SK-N-SH treated with all-trans-retinoic acid at 6 μM for 48 hours (cell line): ENCODE measurements at regions not wholly inside any gene's neighbourhood (a gene's known extent, or its start where the extent isn't known, plus 50 kb on each side); places are given as distances from the start of the nearest gene placed in this dataset.

Experiments used
- ATAC-seq: fragments of 200-7000 bp; cut with Tn5 transposase; 3 replicates; pipeline ENCODE4 v1.9.1; 2020; ENCODE audit warnings: mild to moderate bottlenecking, moderate library complexity
- ARNTL ChIP-seq: fragments of 450-650 bp; formaldehyde crosslinking; IDR thresholded peaks from 2 replicates; pipeline ENCODE4 v1.5.0; 2020; ENCODE audit warnings: low read depth, mild to moderate bottlenecking, moderate library complexity, borderline replicate concordance
- CSDC2 ChIP-seq: fragments of 250-450 bp; sonication (Bioruptor Pico); IDR thresholded peaks from 2 replicates; pipeline ENCODE4 v1.5.0; 2020; ENCODE audit warnings: mild to moderate bottlenecking, moderate library complexity
- CSRNP3 ChIP-seq: fragments of 250-450 bp; sonication (Bioruptor Pico); IDR thresholded peaks from 2 replicates; pipeline ENCODE4 v1.5.1; 2021; ENCODE audit warnings: mild to moderate bottlenecking, moderate library complexity
- ESRRG ChIP-seq: fragments of 250-450 bp; sonication (Bioruptor Pico); IDR thresholded peaks from 2 replicates; pipeline ENCODE4 v1.6.1; 2021; ENCODE audit warnings: mild to moderate bottlenecking
- GLIS3 ChIP-seq: fragments of 250-450 bp; sonication (Bioruptor Pico); IDR thresholded peaks from 2 replicates; pipeline ENCODE4 v1.5.0; 2020; ENCODE audit warnings: mild to moderate bottlenecking, moderate library complexity
- ISL1 ChIP-seq: fragments of 250-450 bp; sonication (Bioruptor Pico); IDR thresholded peaks from 2 replicates; pipeline ENCODE4 v2.1.2; 2022; ENCODE audit warnings: mild to moderate bottlenecking, moderate library complexity
- OSR1 ChIP-seq: fragments of 250-450 bp; sonication (Bioruptor Pico); IDR thresholded peaks from 2 replicates; pipeline ENCODE4 v1.8.0; 2022; ENCODE audit warnings: moderate library complexity, mild to moderate bottlenecking, inconsistent platforms
- POU6F1 ChIP-seq: fragments of 250-450 bp; sonication (Bioruptor Pico); IDR thresholded peaks from 2 replicates; pipeline ENCODE4 v1.8.0; 2021; ENCODE audit warnings: low read depth, mild to moderate bottlenecking, moderate library complexity, borderline replicate concordance
- PPARA ChIP-seq: fragments of 250-450 bp; sonication (Bioruptor Pico); IDR thresholded peaks from 2 replicates; pipeline ENCODE4 v1.5.0; 2020; ENCODE audit warnings: mild to moderate bottlenecking, borderline replicate concordance
- RARB ChIP-seq: fragments of 250-450 bp; sonication (Bioruptor Pico); IDR thresholded peaks from 2 replicates; pipeline ENCODE4 v1.8.0; 2021; ENCODE audit warnings: mild to moderate bottlenecking, moderate library complexity
- SNAI2 ChIP-seq: fragments of 250-450 bp; sonication (Bioruptor Pico); IDR thresholded peaks from 2 replicates; pipeline ENCODE4 v1.5.0; 2020; ENCODE audit warnings: mild to moderate bottlenecking, moderate library complexity
- TCF4 ChIP-seq: fragments of 250-450 bp; sonication (Bioruptor Pico); IDR thresholded peaks from 2 replicates; pipeline ENCODE4 v1.8.0; 2021; ENCODE audit warnings: mild to moderate bottlenecking, moderate library complexity, borderline replicate concordance
- TOX ChIP-seq: fragments of 250-450 bp; sonication (Bioruptor Pico); IDR thresholded peaks from 2 replicates; pipeline ENCODE4 v1.8.0; 2021; ENCODE audit warnings: mild to moderate bottlenecking, moderate library complexity, borderline replicate concordance
- TSHZ2 ChIP-seq: fragments of 250-450 bp; sonication (Bioruptor Pico); IDR thresholded peaks from 2 replicates; pipeline ENCODE4 v1.5.0; 2020; ENCODE audit warnings: mild to moderate bottlenecking, moderate library complexity
- ZFP3 ChIP-seq: fragments of 250-450 bp; sonication (Bioruptor Pico); IDR thresholded peaks from 2 replicates; pipeline ENCODE4 v1.5.0; 2020; ENCODE audit warnings: mild to moderate bottlenecking, moderate library complexity
- ZNF565 ChIP-seq: fragments of 450-650 bp; formaldehyde crosslinking; conservative IDR thresholded peaks from 2 replicates; pipeline ENCODE4 v1.5.0; 2020; ENCODE audit warnings: low read depth, mild to moderate bottlenecking, moderate library complexity
- ZNF70 ChIP-seq: fragments of 450-650 bp; formaldehyde crosslinking; IDR thresholded peaks from 2 replicates; pipeline ENCODE4 v1.5.0; 2020; ENCODE audit warnings: mild to moderate bottlenecking, moderate library complexity
- ZNF8 ChIP-seq: fragments of 450-650 bp; formaldehyde crosslinking; IDR thresholded peaks from 2 replicates; pipeline ENCODE4 v1.5.0; 2020; ENCODE audit warnings: mild to moderate bottlenecking, moderate library complexity
- TF ChIP-seq, protein P1 (sequence below): fragments of 250-450 bp; sonication (Bioruptor Pico); IDR thresholded peaks from 2 replicates; pipeline ENCODE4 v1.8.0; 2020; ENCODE audit warnings: mild to moderate bottlenecking, moderate library complexity, borderline replicate concordance
- TF ChIP-seq, protein P2 (sequence below): fragments of 250-450 bp; sonication (Bioruptor Pico); IDR thresholded peaks from 2 replicates; pipeline ENCODE4 v1.5.1; 2020; ENCODE audit warnings: low read depth, mild to moderate bottlenecking, moderate library complexity

DNA sequence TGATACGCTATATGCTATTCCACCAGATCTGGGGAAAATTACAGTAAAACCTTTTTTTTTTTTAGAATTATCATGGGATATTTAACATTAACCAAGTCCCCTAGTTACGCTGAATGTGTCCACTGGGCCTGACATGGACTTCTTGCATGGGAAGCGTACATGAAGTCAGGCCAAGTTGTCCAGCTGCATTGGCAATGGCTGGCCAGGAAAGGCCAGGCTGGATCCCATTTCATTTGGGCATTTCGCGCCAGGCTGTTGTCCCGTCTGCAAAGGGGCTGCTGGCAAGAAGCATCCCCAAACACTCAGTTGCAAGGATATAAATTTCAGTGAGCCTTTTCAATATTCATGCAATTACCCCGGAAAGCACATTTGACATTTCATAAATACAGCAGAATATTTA lies 933.3 kb downstream of the GRID1 start:
- no peak for ATAC-seq
- no peak for TF ChIP-seq SNAI2 (CRISPR knock-in tag)
- no peak for TF ChIP-seq ZFP3 (CRISPR knock-in tag)
- TF ChIP-seq PPARA (CRISPR knock-in tag) = no peak
- TF ChIP-seq ESRRG = no peak
- TF ChIP-seq, protein P1, sequence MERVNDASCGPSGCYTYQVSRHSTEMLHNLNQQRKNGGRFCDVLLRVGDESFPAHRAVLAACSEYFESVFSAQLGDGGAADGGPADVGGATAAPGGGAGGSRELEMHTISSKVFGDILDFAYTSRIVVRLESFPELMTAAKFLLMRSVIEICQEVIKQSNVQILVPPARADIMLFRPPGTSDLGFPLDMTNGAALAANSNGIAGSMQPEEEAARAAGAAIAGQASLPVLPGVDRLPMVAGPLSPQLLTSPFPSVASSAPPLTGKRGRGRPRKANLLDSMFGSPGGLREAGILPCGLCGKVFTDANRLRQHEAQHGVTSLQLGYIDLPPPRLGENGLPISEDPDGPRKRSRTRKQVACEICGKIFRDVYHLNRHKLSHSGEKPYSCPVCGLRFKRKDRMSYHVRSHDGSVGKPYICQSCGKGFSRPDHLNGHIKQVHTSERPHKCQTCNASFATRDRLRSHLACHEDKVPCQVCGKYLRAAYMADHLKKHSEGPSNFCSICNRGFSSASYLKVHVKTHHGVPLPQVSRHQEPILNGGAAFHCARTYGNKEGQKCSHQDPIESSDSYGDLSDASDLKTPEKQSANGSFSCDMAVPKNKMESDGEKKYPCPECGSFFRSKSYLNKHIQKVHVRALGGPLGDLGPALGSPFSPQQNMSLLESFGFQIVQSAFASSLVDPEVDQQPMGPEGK = no peak
- TF ChIP-seq ZNF565 = no peak
- TF ChIP-seq, protein P2, sequence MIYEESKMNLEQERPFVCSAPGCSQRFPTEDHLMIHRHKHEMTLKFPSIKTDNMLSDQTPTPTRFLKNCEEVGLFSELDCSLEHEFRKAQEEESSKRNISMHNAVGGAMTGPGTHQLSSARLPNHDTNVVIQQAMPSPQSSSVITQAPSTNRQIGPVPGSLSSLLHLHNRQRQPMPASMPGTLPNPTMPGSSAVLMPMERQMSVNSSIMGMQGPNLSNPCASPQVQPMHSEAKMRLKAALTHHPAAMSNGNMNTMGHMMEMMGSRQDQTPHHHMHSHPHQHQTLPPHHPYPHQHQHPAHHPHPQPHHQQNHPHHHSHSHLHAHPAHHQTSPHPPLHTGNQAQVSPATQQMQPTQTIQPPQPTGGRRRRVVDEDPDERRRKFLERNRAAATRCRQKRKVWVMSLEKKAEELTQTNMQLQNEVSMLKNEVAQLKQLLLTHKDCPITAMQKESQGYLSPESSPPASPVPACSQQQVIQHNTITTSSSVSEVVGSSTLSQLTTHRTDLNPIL (CRISPR knock-in tag) = no peak
- TF ChIP-seq ARNTL (CRISPR knock-in tag) = no peak
- no peak for TF ChIP-seq ISL1 (CRISPR knock-in tag)
- TF ChIP-seq RARB (CRISPR knock-in tag) = no peak
- no peak for TF ChIP-seq CSDC2
- no peak for TF ChIP-seq CSRNP3 (CRISPR knock-in tag)
- no peak for TF ChIP-seq OSR1 (CRISPR knock-in tag)
- no peak for TF ChIP-seq TSHZ2
- TF ChIP-seq TCF4 (CRISPR knock-in tag) = no peak
- TF ChIP-seq ZNF70 (CRISPR knock-in tag) = no peak
- TF ChIP-seq GLIS3 (CRISPR knock-in tag) = no peak

DNA sequence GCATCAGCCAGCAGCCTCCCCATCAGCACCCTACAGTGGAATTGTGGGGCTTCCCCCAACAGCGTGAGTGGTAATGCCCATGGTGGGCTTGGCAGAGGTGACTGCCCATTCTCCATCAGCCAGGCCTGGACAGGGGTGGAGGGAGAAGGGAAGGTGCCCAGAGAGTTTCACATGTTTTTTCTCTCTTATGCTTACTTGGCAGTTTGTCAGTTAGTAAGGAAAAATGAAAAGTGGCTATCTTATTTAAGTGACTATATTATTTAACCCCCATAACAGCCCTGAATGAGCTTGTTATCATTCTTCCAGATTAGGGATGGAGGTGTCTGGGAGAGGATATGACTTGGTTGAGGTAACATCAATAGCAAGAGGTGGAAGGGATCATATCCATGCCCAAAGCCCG lies 921.7 kb downstream of the GRID1 start:
- TF ChIP-seq POU6F1 (no peak), ESRRG (no peak), ISL1 (CRISPR knock-in tag) (no peak), GLIS3 (CRISPR knock-in tag) (no peak), ZNF70 (CRISPR knock-in tag) (no peak), CSDC2 (no peak), TSHZ2 (no peak), CSRNP3 (CRISPR knock-in tag) (no peak), TOX (CRISPR knock-in tag) (no peak), TCF4 (CRISPR knock-in tag) (no peak), ZFP3 (CRISPR knock-in tag) (no peak), SNAI2 (CRISPR knock-in tag) (no peak), ZNF8 (CRISPR knock-in tag) (no peak)
- TF ChIP-seq, protein P1 = no peak
- TF ChIP-seq, all 23 proteins: peak for 0
- no peak for ATAC-seq
